MM.1S (cell line): ENCODE measurements at regions not wholly inside any gene's neighbourhood (a gene's known extent, or its start where the extent isn't known, plus 50 kb on each side); places are given as distances from the start of the nearest gene placed in this dataset.
"Not testable (repeated sequence)": the region's sequence is repeated elsewhere in the genome, so short reads cannot be mapped to it uniquely, and the experiment has no call there.

ENCODE experiments used
- DNase-seq: peaks from one replicate; pipeline ENCODE4 v3.0.0-alpha.2; 2015
- H2AFZ ChIP-seq: fragments of 300-600 bp; sonication (generic); 2 replicates; pipeline ENCODE4 v1.6.0; 2016; ENCODE audit warnings: antibody characterized with exemption, low read length
- H3F3A ChIP-seq: fragments of 300-600 bp; sonication (generic); 2 replicates; pipeline ENCODE4 v1.6.1; 2016; ENCODE audit warnings: mild to moderate bottlenecking, antibody characterized with exemption, low read length, moderate library complexity, mixed read lengths; ENCODE audit not compliant: insufficient read depth
- H3K27ac ChIP-seq: fragments of 300-600 bp; sonication (generic); 2 replicates; pipeline ENCODE4 v1.5.1; 2016; ENCODE audit warnings: mild to moderate bottlenecking, low read length
- H3K27me3 ChIP-seq: fragments of 300-600 bp; sonication (generic); replicated peaks from 2 replicates; pipeline ENCODE4 v1.6.0; 2016; ENCODE audit warnings: low read length; ENCODE audit not compliant: insufficient read depth
- H3K36me3 ChIP-seq: fragments of 300-600 bp; sonication (generic); replicated peaks from 2 replicates; pipeline ENCODE4 v1.6.1; 2016; ENCODE audit warnings: mild to moderate bottlenecking, low read length, mixed read lengths; ENCODE audit not compliant: insufficient read depth
- H3K4me1 ChIP-seq: fragments of 300-600 bp; sonication (generic); 2 replicates; pipeline ENCODE4 v1.6.1; 2016; ENCODE audit warnings: low read length, mixed read lengths
- H3K4me2 ChIP-seq: fragments of 300-600 bp; sonication (generic); 2 replicates; pipeline ENCODE4 v1.6.0; 2016; ENCODE audit warnings: low read depth, low read length
- H3K4me3 ChIP-seq: fragments of 300-600 bp; sonication (generic); 2 replicates; pipeline ENCODE4 v1.5.1; 2016; ENCODE audit warnings: low read length, mixed read lengths
- H3K79me2 ChIP-seq: fragments of 300-600 bp; sonication (generic); 2 replicates; pipeline ENCODE4 v1.6.1; 2016; ENCODE audit warnings: mixed run types, low read length, mixed read lengths
- H3K9ac ChIP-seq: fragments of 300-600 bp; sonication (generic); 2 replicates; pipeline ENCODE4 v1.6.1; 2016; ENCODE audit warnings: low read length, mixed read lengths
- H3K9me2 ChIP-seq: fragments of 300-600 bp; sonication (generic); replicated peaks from 2 replicates; pipeline ENCODE4 v1.6.1; 2016; ENCODE audit warnings: mild to moderate bottlenecking, low read length, mixed read lengths; ENCODE audit not compliant: insufficient read depth
- H3K9me3 ChIP-seq: fragments of 300-600 bp; sonication (generic); replicated peaks from 2 replicates; pipeline ENCODE4 v1.6.1; 2016; ENCODE audit warnings: mild to moderate bottlenecking, low read length, mixed read lengths; ENCODE audit not compliant: insufficient read depth
- H4K20me1 ChIP-seq: fragments of 300-600 bp; sonication (generic); 2 replicates; pipeline ENCODE4 v1.6.1; 2016; ENCODE audit warnings: mild to moderate bottlenecking, low read length, moderate library complexity, mixed read lengths; ENCODE audit not compliant: insufficient read depth
- EZH2 ChIP-seq: fragments of 300-600 bp; sonication (generic); optimal IDR thresholded peaks from 2 replicates; pipeline ENCODE3; 2017; ENCODE audit warnings: low read depth, mild to moderate bottlenecking, antibody characterized with exemption, low read length, mixed read lengths
- EZH2phosphoT487 ChIP-seq: fragments of 300-600 bp; sonication (generic); IDR thresholded peaks from 2 replicates; pipeline ENCODE4 v1.6.1; 2018; ENCODE audit warnings: antibody characterized with exemption, low read length
- TF ChIP-seq, protein P1 (sequence below): fragments of 300-600 bp; sonication (generic); IDR thresholded peaks from 2 replicates; pipeline ENCODE4 v1.5.1; 2016; ENCODE audit warnings: antibody characterized with exemption, low read length, mixed read lengths

DNA sequence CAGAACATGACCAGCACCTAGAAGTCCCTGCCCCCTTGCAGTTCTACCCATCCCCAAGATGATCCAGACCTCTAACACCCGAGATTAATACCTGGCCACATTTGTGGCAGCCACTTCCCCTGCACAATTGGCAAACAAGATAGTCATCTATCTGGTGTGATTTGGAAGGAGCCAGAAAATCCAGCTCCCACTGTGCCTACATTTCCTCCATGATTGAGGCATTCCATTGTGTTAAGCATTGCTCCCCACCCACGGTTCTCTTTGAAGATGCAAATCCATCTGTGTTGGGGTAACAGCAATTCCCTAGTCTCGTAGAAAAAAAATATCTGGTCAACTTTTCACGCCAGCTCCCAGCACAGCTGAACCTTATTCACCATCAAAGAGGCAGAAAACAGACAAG lies 405.0 kb downstream of the BCOR start:
- no peak overlapping the region for H3K27ac ChIP-seq
- H3K9me2 ChIP-seq, result no peaks in the 10 kb centered on the region
- H3K9ac ChIP-seq, result no peak overlapping the region
- TF ChIP-seq EZH2 (no peak), EZH2phosphoT487 (no peak)
- TF ChIP-seq, protein P1, sequence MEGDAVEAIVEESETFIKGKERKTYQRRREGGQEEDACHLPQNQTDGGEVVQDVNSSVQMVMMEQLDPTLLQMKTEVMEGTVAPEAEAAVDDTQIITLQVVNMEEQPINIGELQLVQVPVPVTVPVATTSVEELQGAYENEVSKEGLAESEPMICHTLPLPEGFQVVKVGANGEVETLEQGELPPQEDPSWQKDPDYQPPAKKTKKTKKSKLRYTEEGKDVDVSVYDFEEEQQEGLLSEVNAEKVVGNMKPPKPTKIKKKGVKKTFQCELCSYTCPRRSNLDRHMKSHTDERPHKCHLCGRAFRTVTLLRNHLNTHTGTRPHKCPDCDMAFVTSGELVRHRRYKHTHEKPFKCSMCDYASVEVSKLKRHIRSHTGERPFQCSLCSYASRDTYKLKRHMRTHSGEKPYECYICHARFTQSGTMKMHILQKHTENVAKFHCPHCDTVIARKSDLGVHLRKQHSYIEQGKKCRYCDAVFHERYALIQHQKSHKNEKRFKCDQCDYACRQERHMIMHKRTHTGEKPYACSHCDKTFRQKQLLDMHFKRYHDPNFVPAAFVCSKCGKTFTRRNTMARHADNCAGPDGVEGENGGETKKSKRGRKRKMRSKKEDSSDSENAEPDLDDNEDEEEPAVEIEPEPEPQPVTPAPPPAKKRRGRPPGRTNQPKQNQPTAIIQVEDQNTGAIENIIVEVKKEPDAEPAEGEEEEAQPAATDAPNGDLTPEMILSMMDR, result no peak
- DNase-seq, result no peak
- no peaks in the 10 kb centered on the region for H3F3A ChIP-seq
- H3K4me3 ChIP-seq, result no peak overlapping the region
- no peaks in the 10 kb centered on the region for H3K9me3 ChIP-seq
- no peaks in the 10 kb centered on the region for H4K20me1 ChIP-seq
- H3K27me3 ChIP-seq, result no peaks in the 10 kb centered on the region
- no peaks in the 10 kb centered on the region for H3K36me3 ChIP-seq
- no peak overlapping the region for H2AFZ ChIP-seq
- no peaks in the 10 kb centered on the region for H3K79me2 ChIP-seq
- no peak overlapping the region for H3K4me2 ChIP-seq
- H3K4me1 ChIP-seq, result no peaks in the 10 kb centered on the region

DNA sequence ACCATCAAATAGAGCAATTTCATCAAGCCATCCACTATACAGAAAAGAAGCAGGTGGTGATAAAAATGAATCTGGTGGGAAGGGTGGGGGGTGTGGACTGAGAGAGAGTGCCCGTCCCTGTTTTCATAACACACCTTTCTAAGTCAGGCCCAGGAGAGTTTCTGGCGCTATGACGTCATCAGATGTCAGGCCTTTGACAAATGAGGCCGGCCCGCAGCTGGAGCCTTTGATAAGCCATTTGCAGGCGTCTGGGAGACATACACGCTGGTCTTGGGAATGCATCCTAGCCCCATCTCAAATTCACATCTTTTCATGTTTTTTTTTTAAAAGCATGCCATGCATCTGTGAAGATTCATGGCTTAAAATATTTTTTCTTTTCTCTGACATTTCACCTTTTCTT lies 404.5 kb downstream of the BCOR start:
- Histone ChIP-seq H3K4me3 (no peak overlapping the region), H4K20me1 (no peaks in the 10 kb centered on the region), H2AFZ (no peak overlapping the region), H3K4me2 (no peak overlapping the region), H3K9me2 (no peaks in the 10 kb centered on the region), H3K79me2 (no peaks in the 10 kb centered on the region), H3K27ac (no peak overlapping the region), H3K36me3 (no peaks in the 10 kb centered on the region), H3K9me3 (no peaks in the 10 kb centered on the region), H3K4me1 (no peaks in the 10 kb centered on the region), H3F3A (no peaks in the 10 kb centered on the region), H3K27me3 (no peaks in the 10 kb centered on the region), H3K9ac (no peak overlapping the region)
- TF ChIP-seq, protein P1, result no peak
- no peak for TF ChIP-seq EZH2
- no peak for TF ChIP-seq EZH2phosphoT487
- DNase-seq, result no peak

DNA sequence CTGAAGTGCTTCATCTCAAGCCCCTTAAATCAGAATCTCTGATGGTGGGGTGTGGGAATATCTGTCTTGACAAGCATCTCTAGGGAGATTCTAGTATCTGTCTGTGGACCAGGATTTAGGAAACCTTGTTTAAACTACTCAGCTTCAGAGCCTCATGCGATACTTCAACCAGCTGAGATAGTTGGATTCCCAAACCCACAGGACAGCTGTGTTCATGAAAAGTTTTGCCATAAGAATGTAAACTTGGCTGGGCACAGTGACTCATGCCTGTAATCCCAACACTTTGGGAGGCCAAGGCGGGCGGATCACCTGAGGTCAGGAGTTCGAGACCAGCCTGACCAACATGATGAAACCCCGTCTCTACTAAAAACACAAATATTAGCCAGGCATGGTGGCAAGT lies 395.1 kb downstream of the BCOR start:
- H3K4me3 ChIP-seq, H2AFZ ChIP-seq, H3F3A ChIP-seq, H3K9me3 ChIP-seq, H3K9me2 ChIP-seq, H3K27ac ChIP-seq, H3K36me3 ChIP-seq, H4K20me1 ChIP-seq, H3K27me3 ChIP-seq, H3K4me2 ChIP-seq, H3K4me1 ChIP-seq, H3K79me2 ChIP-seq, DNase-seq, H3K9ac ChIP-seq: not testable (repeated sequence)

DNA sequence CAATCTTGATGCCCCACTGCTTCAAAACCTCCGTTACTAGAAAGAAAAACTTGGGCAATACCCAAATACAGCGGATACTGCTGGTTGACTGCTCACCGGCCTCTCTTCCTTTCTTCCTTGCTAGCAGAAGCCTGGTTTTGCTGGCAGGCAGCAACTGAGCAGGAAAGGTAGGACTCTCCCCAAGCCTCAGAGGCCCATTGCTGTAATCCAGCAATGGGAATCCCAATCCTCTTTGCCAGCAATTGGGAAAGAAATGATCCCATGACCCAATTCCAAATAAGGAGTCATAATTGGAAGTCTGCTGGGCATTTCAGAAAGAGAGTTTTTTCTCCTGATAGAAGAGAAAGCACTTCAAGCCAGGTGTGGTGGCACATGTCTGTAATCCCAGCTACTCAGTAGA lies 394.5 kb downstream of the BCOR start:
- Histone ChIP-seq H3K36me3 (no peaks in the 10 kb centered on the region), H3K9ac (no peak overlapping the region), H3K9me3 (no peaks in the 10 kb centered on the region), H2AFZ (no peak overlapping the region), H3K4me2 (no peak overlapping the region), H3K4me3 (no peak overlapping the region), H3K4me1 (no peaks in the 10 kb centered on the region), H3K79me2 (no peaks in the 10 kb centered on the region), H3K27ac (no peak overlapping the region), H3K9me2 (no peaks in the 10 kb centered on the region), H3F3A (no peaks in the 10 kb centered on the region), H4K20me1 (no peaks in the 10 kb centered on the region), H3K27me3 (no peaks in the 10 kb centered on the region)
- no peak for DNase-seq
- no peak for TF ChIP-seq EZH2phosphoT487
